Spleen (tissue), 11 donors: ENCODE measurements at regions not wholly inside any gene's neighbourhood (a gene's known extent, or its start where the extent isn't known, plus 50 kb on each side); places are given as distances from the start of the nearest gene placed in this dataset.

Experiments
- DNase-seq: peaks from one replicate; pipeline ENCODE4 v3.0.0-alpha.2; 2020
- H3K27ac ChIP-seq, 8 donors: fragments of 200-600 bp; sonication (generic) in 7 of 8; 1 replicate in 4 of 8; 2 replicates in 4 of 8; pipeline versions ENCODE4 v1.5.0 to v1.8.0; 2016 to 2021; ENCODE audit warnings: inconsistent platforms in 4 of 8, mild to moderate bottlenecking in 4 of 8, moderate library complexity in 1 of 8
- H3K27me3 ChIP-seq, 7 donors: fragments of 200-600 bp; sonication (generic) in 6 of 7; replicated peaks in 1 of 7; 1 replicate in 4 of 7; 2 replicates in 3 of 7; pipeline versions ENCODE4 v1.5.0 to v1.8.0; 2016 to 2021; ENCODE audit warnings: inconsistent platforms in 3 of 7, mild to moderate bottlenecking in 1 of 7
- H3K36me3 ChIP-seq, 6 donors: fragments of 200-600 bp; sonication (generic) in 5 of 6; 1 replicate in 4 of 6; 2 replicates in 2 of 6; pipeline versions ENCODE4 v1.5.0 to v1.8.0; 2016 to 2021; ENCODE audit warnings: inconsistent platforms in 2 of 6
- H3K4me1 ChIP-seq, 6 donors: fragments of 200-600 bp; sonication (generic) in 5 of 6; 1 replicate in 3 of 6; 2 replicates in 3 of 6; pipeline versions ENCODE4 v1.5.0 to v1.8.0; 2016 to 2021; ENCODE audit warnings: inconsistent platforms in 3 of 6
- H3K4me3 ChIP-seq, 8 donors: fragments of 200-600 bp; sonication (generic) in 7 of 8; 1 replicate in 4 of 8; 2 replicates in 4 of 8; pipeline versions ENCODE4 v1.5.0 to v1.8.0; 2016 to 2021; ENCODE audit warnings: inconsistent platforms in 4 of 8, mild to moderate bottlenecking in 4 of 8, moderate library complexity in 2 of 8
- H3K9me3 ChIP-seq, 8 donors: fragments of 200-600 bp; sonication (generic) in 7 of 8; 1 replicate in 4 of 8; 2 replicates in 4 of 8; pipeline versions ENCODE4 v1.5.0 to v1.8.0; 2016 to 2021; ENCODE audit warnings: inconsistent platforms in 4 of 8
- CTCF ChIP-seq, 11 experiments: fragments of 200-600 bp in 7 of 11; fragments of 450-650 bp in 4 of 11; sonication (generic) in 4 of 11; IDR thresholded peaks in 8 of 11; conservative IDR thresholded peaks in 3 of 11; 1 replicate in 7 of 11; 2 replicates in 4 of 11; pipeline versions ENCODE4 v1.4.0 to v1.8.0; 2016 to 2021; ENCODE audit warnings: antibody characterized with exemption in 11 of 11, inconsistent platforms in 4 of 11, mild to moderate bottlenecking in 1 of 11
- POLR2A ChIP-seq, 3 donors: fragments of 450-650 bp; IDR thresholded peaks; one replicate each; pipeline ENCODE4 v1.5.1; 2017; ENCODE audit warnings: antibody characterized with exemption in 3 of 3, mild to moderate bottlenecking in 1 of 3
- POLR2AphosphoS5 ChIP-seq, 3 donors: sonication (generic); formaldehyde crosslinking; IDR thresholded peaks; one replicate each; pipeline ENCODE4 v1.5.1; 2017; ENCODE audit warnings: antibody characterized with exemption in 3 of 3
- WGBS, 5 donors: extraction: QIAGEN DNeasy Blood & Tissue Kit in 3 of 5; methylation state at CpG; one replicate each; pipeline versions ENCODE4 v1.1.5 to v1.1.7; 2013 to 2018; 5-methylcytosine and 5-hydroxymethylcytosine counted together
- intact Hi-C: fragments of 100-400 bp; cut with DNase I; formaldehyde crosslinking; loops from one replicate; pipeline ENCODE4 v1.15.0; 2023; ENCODE audit warnings: low total_unique reads
- donor health status: healthy with polysubstance abuse.
- donor health status: DM: no; HTN: no; CAD: no; lungs with moderate emphysema.
- donor health status: DM: no; HTN: no; CAD: no.
- donor health status: Bipolar disorder and iron deficiency.
- donor health status: healthy.
- donor health status: DM: no; HTN: no; CAD: no.
- donor health status: DM: yes; HTN: yes; CAD: no.

GRCh38 chr16:64361753-64362152, 760.1 kb downstream of the CDH11 start:
- no peak overlapping the region for H3K27ac ChIP-seq
- intact Hi-C loops: no loop called here
- H3K4me3 ChIP-seq: no peak overlapping the region
- 52 to 84% (median 54%) methylated on average over 2 of the region's 2 CpGs for WGBS, 5 donors
- no peak for DNase-seq
- H3K36me3 ChIP-seq: no peaks in the 10 kb centered on the region
- no peaks in the 10 kb centered on the region for H3K4me1 ChIP-seq
- H3K27me3 ChIP-seq: no peaks in the 10 kb centered on the region
- TF ChIP-seq POLR2AphosphoS5 (IDR thresholded peaks at IDR 0.05) (no peak), CTCF (IDR thresholded peaks at IDR 0.05 in 8 of 11, conservative IDR thresholded peaks at IDR 0.05 in 3 of 11) (no peak), POLR2A (IDR thresholded peaks at IDR 0.05) (no peak)
- H3K9me3 ChIP-seq: peaks cover 0 to 3% (median 0%) of the 10 kb centered on the region in 8 donors

GRCh38 chr16:64358291-64358690, 763.6 kb downstream of the CDH11 start:
- intact Hi-C loops: no loop called here
- Histone ChIP-seq H3K27me3 (no peaks in the 10 kb centered on the region), H3K27ac (no peak overlapping the region), H3K4me3 (no peak overlapping the region), H3K9me3 (peaks cover 0 to 3% (median 0%) of the 10 kb centered on the region in 8 donors), H3K4me1 (no peaks in the 10 kb centered on the region), H3K36me3 (no peaks in the 10 kb centered on the region)
- DNase-seq: no peak
- 79 to 93% (median 87%) methylated on average over 1 of the region's 1 CpG for WGBS, 5 donors
- TF ChIP-seq POLR2AphosphoS5 (IDR thresholded peaks at IDR 0.05): no peak

GRCh38 chr16:64356267-64356666, 765.6 kb downstream of the CDH11 start:
- Histone ChIP-seq H3K4me1 (no peaks in the 10 kb centered on the region), H3K9me3 (peaks cover 0 to 12% (median 2%) of the 10 kb centered on the region in 8 donors), H3K27ac (no peak overlapping the region), H3K36me3 (no peaks in the 10 kb centered on the region), H3K27me3 (no peaks in the 10 kb centered on the region), H3K4me3 (no peak overlapping the region)
- no peak for DNase-seq
- no peak for TF ChIP-seq POLR2A (IDR thresholded peaks at IDR 0.05)
- no peak for TF ChIP-seq POLR2AphosphoS5 (IDR thresholded peaks at IDR 0.05)
- no peak for TF ChIP-seq CTCF (IDR thresholded peaks at IDR 0.05 in 8 of 11, conservative IDR thresholded peaks at IDR 0.05 in 3 of 11)
- intact Hi-C loops: no loop called here
- 66 to 95% (median 83%) methylated on average over 1 of the region's 1 CpG for WGBS, 5 donors

- no peak for DNase-seq
- Histone ChIP-seq H3K27ac (no peak overlapping the region), H3K4me1 (no peaks in the 10 kb centered on the region), H3K36me3 (no peaks in the 10 kb centered on the region), H3K4me3 (no peak overlapping the region), H3K9me3 (peaks cover 0 to 12% (median 2%) of the 10 kb centered on the region in 8 donors), H3K27me3 (no peaks in the 10 kb centered on the region)
- intact Hi-C loops: no loop called here
- WGBS, 5 donors: 87 to 97% (median 89%) methylated on average over 1 of the region's 1 CpG
- TF ChIP-seq CTCF (IDR thresholded peaks at IDR 0.05 in 8 of 11, conservative IDR thresholded peaks at IDR 0.05 in 3 of 11): no peak
- TF ChIP-seq POLR2AphosphoS5 (IDR thresholded peaks at IDR 0.05): no peak
- no peak for TF ChIP-seq POLR2A (IDR thresholded peaks at IDR 0.05)
Measured at GRCh38 chr16:64352246-64352645, 769.6 kb downstream of the CDH11 start.

GRCh38 chr16:64351121-64351520, 770.7 kb downstream of the CDH11 start:
- H3K4me1 ChIP-seq: no peaks in the 10 kb centered on the region
- H3K4me3 ChIP-seq: no peak overlapping the region
- peaks cover 0 to 12% (median 2%) of the 10 kb centered on the region in 8 donors for H3K9me3 ChIP-seq
- H3K27ac ChIP-seq: no peak overlapping the region
- WGBS, 5 donors: 63 to 74% (median 65%) methylated on average over 1 of the region's 1 CpG
- TF ChIP-seq POLR2AphosphoS5 (IDR thresholded peaks at IDR 0.05) (no peak), POLR2A (IDR thresholded peaks at IDR 0.05) (no peak), CTCF (IDR thresholded peaks at IDR 0.05 in 8 of 11, conservative IDR thresholded peaks at IDR 0.05 in 3 of 11) (no peak)
- H3K27me3 ChIP-seq: no peaks in the 10 kb centered on the region
- no peaks in the 10 kb centered on the region for H3K36me3 ChIP-seq
- intact Hi-C loops: no loop called here
- no peak for DNase-seq
